Loucy (cell line): ENCODE measurements at regions not wholly inside any gene's neighbourhood (a gene's known extent, or its start where the extent isn't known, plus 50 kb on each side); places are given as distances from the start of the nearest gene placed in this dataset.

Experiments
- H2AFZ ChIP-seq: fragments of 200-600 bp; sonication (generic); 2 replicates; pipeline ENCODE4 v1.6.0; 2016; ENCODE audit warnings: antibody characterized with exemption, mild to moderate bottlenecking, low read length, moderate library complexity
- H3F3A ChIP-seq: fragments of 200-600 bp; 2 replicates; pipeline ENCODE4 v1.6.0; 2016; ENCODE audit warnings: antibody characterized with exemption, low read depth, mild to moderate bottlenecking
- H3K27me3 ChIP-seq: fragments of 200-600 bp; sonication (generic); 2 replicates; pipeline ENCODE4 v1.6.1; 2014; ENCODE audit warnings: low read length, mild to moderate bottlenecking; ENCODE audit not compliant: insufficient read depth, poor library complexity, severe bottlenecking
- H3K36me3 ChIP-seq: fragments of 200-600 bp; sonication (generic); 2 replicates; pipeline ENCODE4 v1.6.1; 2016; ENCODE audit warnings: low read length; ENCODE audit not compliant: insufficient read depth
- H3K4me1 ChIP-seq: fragments of 200-600 bp; sonication (generic); 2 replicates; pipeline ENCODE4 v1.5.1; 2014; ENCODE audit warnings: low read length, mild to moderate bottlenecking; ENCODE audit not compliant: insufficient read depth, poor library complexity, severe bottlenecking
- H3K4me2 ChIP-seq: fragments of 200-600 bp; sonication (generic); 2 replicates; pipeline ENCODE4 v1.6.0; 2014; ENCODE audit warnings: antibody characterized with exemption, low read length, low read depth, mild to moderate bottlenecking; ENCODE audit not compliant: poor library complexity, severe bottlenecking
- H3K4me3 ChIP-seq: fragments of 200-600 bp; sonication (generic); 2 replicates; pipeline ENCODE4 v1.5.1; 2014; ENCODE audit warnings: low read length, mild to moderate bottlenecking, mixed read lengths; ENCODE audit not compliant: poor library complexity, severe bottlenecking
- H3K79me2 ChIP-seq: fragments of 200-600 bp; sonication (generic); 2 replicates; pipeline ENCODE4 v1.6.1; 2014; ENCODE audit warnings: low read length; ENCODE audit not compliant: insufficient read depth
- H3K9ac ChIP-seq: fragments of 200-600 bp; sonication (generic); 2 replicates; pipeline ENCODE4 v1.6.0; 2014; ENCODE audit warnings: mild to moderate bottlenecking, low read depth, low read length, moderate library complexity; ENCODE audit not compliant: poor library complexity, severe bottlenecking
- H3K9me2 ChIP-seq: fragments of 200-600 bp; sonication (generic); replicated peaks from 2 replicates; pipeline ENCODE4 v1.6.1; 2016; ENCODE audit warnings: low read depth, low read length, mixed read lengths
- H3K9me3 ChIP-seq: fragments of 200-600 bp; sonication (generic); 2 replicates; pipeline ENCODE4 v1.6.1; 2014; ENCODE audit warnings: mild to moderate bottlenecking, antibody characterized with exemption, low read length, low read depth; ENCODE audit not compliant: insufficient read depth
- H4K20me1 ChIP-seq: fragments of 200-600 bp; sonication (generic); 2 replicates; pipeline ENCODE4 v1.6.0; 2014; ENCODE audit warnings: antibody characterized with exemption, low read length, mild to moderate bottlenecking; ENCODE audit not compliant: insufficient read depth, poor library complexity, severe bottlenecking
- EZH2phosphoT487 ChIP-seq: fragments of 200-600 bp; IDR thresholded peaks from 2 replicates; pipeline ENCODE4 v1.6.1; 2018; ENCODE audit warnings: antibody characterized with exemption, mild to moderate bottlenecking, moderate library complexity, borderline replicate concordance
- TF ChIP-seq, protein P1 (sequence below): fragments of 200-600 bp; sonication (generic); conservative IDR thresholded peaks from 2 replicates; pipeline ENCODE4 v1.5.1; 2014; ENCODE audit warnings: mild to moderate bottlenecking, antibody characterized with exemption, low read length

DNA sequence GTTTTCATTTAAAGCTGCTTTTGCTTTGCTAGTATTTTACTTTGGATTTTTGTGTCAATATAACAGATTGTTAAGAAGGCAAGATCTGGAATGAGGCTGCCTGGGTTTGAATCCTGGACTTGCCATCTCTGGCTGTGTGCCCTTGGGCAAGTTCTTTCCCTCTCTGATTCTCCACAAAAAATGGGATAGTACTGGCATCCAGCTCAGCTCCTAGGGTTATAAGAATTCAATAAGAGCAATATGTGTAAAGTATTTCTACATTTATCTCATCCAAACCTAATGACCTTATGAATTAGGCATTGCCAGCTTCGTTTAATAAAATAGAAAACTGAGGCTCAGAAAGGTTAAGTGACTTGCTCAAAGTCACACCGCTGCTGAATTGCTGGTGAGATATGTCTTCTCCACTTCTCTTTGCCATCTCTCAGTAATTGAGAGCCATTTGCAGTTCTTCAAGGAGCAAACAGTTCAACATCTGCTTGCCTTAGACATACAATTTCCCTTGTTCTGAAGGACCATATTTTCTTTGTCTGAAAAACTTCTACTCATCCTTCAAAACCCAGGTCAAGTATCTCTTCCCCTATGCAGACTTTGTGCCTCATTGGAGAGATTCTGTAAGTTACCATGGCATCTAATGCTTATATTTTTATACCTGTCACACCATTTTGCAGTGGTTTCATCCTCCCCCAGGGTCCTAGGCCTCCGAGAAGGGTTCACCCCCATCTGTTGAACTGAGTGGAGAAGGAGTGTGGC is 80.8 kb upstream of the TLE3 start:
- H4K20me1 ChIP-seq = no peaks in the 10 kb centered on the region
- no peaks in the 10 kb centered on the region for H3K9me3 ChIP-seq
- H3K27me3 ChIP-seq = no peaks in the 10 kb centered on the region
- H3K4me3 ChIP-seq = no peak overlapping the region
- H3K36me3 ChIP-seq = no peaks in the 10 kb centered on the region
- no peaks in the 10 kb centered on the region for H3K9me2 ChIP-seq
- no peak overlapping the region for H3K9ac ChIP-seq
- no peaks in the 10 kb centered on the region for H3F3A ChIP-seq
- TF ChIP-seq, protein P1, sequence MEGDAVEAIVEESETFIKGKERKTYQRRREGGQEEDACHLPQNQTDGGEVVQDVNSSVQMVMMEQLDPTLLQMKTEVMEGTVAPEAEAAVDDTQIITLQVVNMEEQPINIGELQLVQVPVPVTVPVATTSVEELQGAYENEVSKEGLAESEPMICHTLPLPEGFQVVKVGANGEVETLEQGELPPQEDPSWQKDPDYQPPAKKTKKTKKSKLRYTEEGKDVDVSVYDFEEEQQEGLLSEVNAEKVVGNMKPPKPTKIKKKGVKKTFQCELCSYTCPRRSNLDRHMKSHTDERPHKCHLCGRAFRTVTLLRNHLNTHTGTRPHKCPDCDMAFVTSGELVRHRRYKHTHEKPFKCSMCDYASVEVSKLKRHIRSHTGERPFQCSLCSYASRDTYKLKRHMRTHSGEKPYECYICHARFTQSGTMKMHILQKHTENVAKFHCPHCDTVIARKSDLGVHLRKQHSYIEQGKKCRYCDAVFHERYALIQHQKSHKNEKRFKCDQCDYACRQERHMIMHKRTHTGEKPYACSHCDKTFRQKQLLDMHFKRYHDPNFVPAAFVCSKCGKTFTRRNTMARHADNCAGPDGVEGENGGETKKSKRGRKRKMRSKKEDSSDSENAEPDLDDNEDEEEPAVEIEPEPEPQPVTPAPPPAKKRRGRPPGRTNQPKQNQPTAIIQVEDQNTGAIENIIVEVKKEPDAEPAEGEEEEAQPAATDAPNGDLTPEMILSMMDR = no peak
- TF ChIP-seq EZH2phosphoT487 = no peak
- H3K79me2 ChIP-seq = no peaks in the 10 kb centered on the region
- no peak overlapping the region for H3K4me2 ChIP-seq
- no peak overlapping the region for H2AFZ ChIP-seq
- H3K4me1 ChIP-seq = peaks cover 19% of the 10 kb centered on the region

DNA sequence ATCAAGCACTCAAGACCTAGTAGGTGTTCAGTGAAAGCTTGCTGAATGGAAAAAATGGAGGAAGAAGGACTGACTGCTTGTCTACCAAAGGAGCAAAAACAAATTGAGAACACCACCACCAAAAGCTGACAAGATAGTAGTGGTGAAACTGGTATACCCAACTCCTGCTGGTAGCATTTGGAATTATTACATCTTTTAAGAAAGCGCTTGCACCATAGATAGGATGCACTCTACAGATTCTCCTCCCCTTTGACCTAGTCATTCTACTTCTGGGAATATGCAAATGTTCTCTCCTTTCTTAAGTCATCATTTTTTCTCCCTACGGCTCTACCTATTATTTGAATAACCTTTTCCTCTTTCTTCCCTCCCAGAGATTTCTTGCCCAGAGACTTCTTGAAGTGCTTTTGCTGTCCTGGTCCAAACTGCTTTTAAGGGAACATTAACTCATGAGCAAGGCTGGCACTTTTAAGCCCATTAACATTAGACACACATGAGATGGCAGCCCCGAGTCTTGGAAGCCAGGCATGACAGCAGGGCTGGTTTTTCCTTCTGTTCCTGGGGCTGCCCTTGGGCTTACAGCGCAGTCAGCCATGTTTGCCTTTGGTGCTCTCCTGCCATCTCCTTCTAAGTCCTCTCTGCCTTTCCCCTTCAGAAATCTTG is 75.0 kb upstream of the TLE3 start:
- H3K4me1 ChIP-seq = no peaks in the 10 kb centered on the region
- no peak overlapping the region for H3K9ac ChIP-seq
- H3K36me3 ChIP-seq = no peaks in the 10 kb centered on the region
- no peak overlapping the region for H3K4me3 ChIP-seq
- no peak overlapping the region for H3K4me2 ChIP-seq
- TF ChIP-seq, protein P1 = peak; percentile 22; the same call in 1 of the 2 replicates
- TF ChIP-seq EZH2phosphoT487 = no peak
- H3K79me2 ChIP-seq = no peaks in the 10 kb centered on the region
- H3K9me2 ChIP-seq = no peaks in the 10 kb centered on the region
- H3K9me3 ChIP-seq = no peaks in the 10 kb centered on the region
- H3K27me3 ChIP-seq = no peaks in the 10 kb centered on the region
- 0 out of 2 replicates have a peak overlapping the region, but pooled peaks have one; percentile 13 for H2AFZ ChIP-seq
- H3F3A ChIP-seq = no peaks in the 10 kb centered on the region
- H4K20me1 ChIP-seq = no peaks in the 10 kb centered on the region

DNA sequence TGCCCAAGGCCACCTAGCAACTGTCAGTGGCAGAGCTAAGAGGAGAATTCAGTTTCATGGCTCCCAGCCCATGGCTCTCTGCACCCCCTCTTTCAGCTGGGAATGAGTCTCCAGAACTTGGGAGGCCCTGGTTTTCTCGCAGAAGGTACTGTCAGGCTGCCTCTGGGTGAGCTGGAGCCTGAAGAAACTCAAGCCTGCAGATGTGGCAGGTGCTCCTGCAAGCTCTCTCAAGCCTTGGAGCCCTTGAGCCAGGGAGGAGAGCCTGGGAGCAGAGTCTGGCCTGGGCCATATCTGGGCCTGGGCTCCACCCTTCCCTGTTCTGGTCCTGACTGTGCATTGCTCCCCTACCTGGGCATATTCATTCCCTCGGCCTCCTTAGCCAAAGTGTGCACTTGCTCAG is 74.4 kb upstream of the TLE3 start:
- Histone ChIP-seq H3K27me3 (no peaks in the 10 kb centered on the region), H3F3A (no peaks in the 10 kb centered on the region), H4K20me1 (no peaks in the 10 kb centered on the region), H3K79me2 (no peaks in the 10 kb centered on the region), H3K4me3 (no peak overlapping the region), H3K9me2 (no peaks in the 10 kb centered on the region), H2AFZ (no peak overlapping the region), H3K4me1 (no peaks in the 10 kb centered on the region), H3K36me3 (no peaks in the 10 kb centered on the region), H3K9ac (no peak overlapping the region), H3K9me3 (no peaks in the 10 kb centered on the region), H3K4me2 (no peak overlapping the region)
- TF ChIP-seq EZH2phosphoT487 = no peak
- TF ChIP-seq, protein P1 = no peak
